Cardiac fibroblast (primary cell): ENCODE measurements at regions not wholly inside any gene's neighbourhood (a gene's known extent, or its start where the extent isn't known, plus 50 kb on each side); places are given as distances from the start of the nearest gene placed in this dataset.

Experiments
- DNase-seq, 2 donors: peaks; one replicate each; pipeline versions ENCODE4 v3.0.0 to v3.0.0-alpha.2; 2010; ENCODE audit warnings: low read depth in 2 of 2
- H3K4me3 ChIP-seq, 2 donors: replicated peaks in 1 of 2; 1 replicate in 1 of 2; 2 replicates in 1 of 2; pipeline ENCODE4 v1.5.1; 2011; ENCODE audit warnings: low read depth in 2 of 2, low read length in 2 of 2, mild to moderate bottlenecking in 2 of 2, moderate library complexity in 1 of 2
- TF ChIP-seq, protein P1 (sequence below): IDR thresholded peaks from one replicate; pipeline ENCODE4 v1.5.1; 2011; ENCODE audit warnings: low read depth, mild to moderate bottlenecking, low read length, inconsistent platforms

DNA sequence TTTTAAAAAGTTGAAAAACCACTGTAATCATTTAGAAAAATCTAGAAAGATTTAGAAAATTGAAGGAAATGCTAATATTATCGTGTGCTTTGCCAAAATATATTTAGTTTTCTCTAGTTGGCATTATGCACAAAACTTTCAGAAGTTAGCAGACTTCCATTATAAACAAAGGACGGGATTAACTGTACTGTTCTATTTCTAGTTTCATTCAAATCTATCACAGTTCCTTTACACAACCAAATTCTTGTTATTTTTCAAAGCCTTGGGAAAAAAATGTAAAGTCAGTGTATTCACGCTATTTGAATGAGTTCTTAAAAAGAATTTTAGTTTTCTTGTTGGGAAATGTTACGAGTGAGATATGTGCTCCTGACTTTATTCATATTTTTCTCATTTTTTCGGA is 277.8 kb downstream of the LMO7 start:
- H3K4me3 ChIP-seq, result no peak overlapping the region
- TF ChIP-seq, protein P1, sequence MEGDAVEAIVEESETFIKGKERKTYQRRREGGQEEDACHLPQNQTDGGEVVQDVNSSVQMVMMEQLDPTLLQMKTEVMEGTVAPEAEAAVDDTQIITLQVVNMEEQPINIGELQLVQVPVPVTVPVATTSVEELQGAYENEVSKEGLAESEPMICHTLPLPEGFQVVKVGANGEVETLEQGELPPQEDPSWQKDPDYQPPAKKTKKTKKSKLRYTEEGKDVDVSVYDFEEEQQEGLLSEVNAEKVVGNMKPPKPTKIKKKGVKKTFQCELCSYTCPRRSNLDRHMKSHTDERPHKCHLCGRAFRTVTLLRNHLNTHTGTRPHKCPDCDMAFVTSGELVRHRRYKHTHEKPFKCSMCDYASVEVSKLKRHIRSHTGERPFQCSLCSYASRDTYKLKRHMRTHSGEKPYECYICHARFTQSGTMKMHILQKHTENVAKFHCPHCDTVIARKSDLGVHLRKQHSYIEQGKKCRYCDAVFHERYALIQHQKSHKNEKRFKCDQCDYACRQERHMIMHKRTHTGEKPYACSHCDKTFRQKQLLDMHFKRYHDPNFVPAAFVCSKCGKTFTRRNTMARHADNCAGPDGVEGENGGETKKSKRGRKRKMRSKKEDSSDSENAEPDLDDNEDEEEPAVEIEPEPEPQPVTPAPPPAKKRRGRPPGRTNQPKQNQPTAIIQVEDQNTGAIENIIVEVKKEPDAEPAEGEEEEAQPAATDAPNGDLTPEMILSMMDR, result no peak
- DNase-seq, result no peak

DNA sequence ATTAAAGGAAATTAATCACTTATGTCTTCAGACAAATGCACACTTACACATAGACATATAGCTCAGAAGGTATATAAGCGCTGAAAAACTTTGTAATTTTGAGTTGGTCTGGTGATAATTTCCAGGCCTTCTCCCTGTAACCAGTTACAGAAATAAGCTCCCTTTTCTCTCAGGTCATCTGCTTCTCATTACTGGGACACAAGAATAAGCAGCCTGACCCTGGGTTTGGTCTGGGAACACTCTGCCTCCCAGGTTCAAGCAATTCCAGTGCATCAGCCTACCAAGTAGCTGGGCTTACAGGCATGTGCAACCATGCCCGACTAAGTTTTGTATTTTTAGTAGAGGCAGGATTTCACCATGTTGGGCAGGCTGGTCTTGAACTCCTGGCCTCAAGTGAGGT is 274.5 kb downstream of the LMO7 start:
- TF ChIP-seq, protein P1, result no peak
- DNase-seq, result no peak
- no peak overlapping the region for H3K4me3 ChIP-seq
